Upper lobe of left lung (tissue), 4 donors: ENCODE measurements at regions not wholly inside any gene's neighbourhood (a gene's known extent, or its start where the extent isn't known, plus 50 kb on each side); places are given as distances from the start of the nearest gene placed in this dataset.

Experiments
- CTCF ChIP-seq, 6 experiments: fragments of 450-650 bp in 4 of 6; fragments of 200-600 bp in 2 of 6; sonication (generic) in 2 of 6; IDR thresholded peaks; one replicate each; pipeline ENCODE4 v1.5.1; 2016 to 2019; ENCODE audit warnings: antibody characterized with exemption in 6 of 6
- EP300 ChIP-seq, 4 donors: sonication (generic); formaldehyde crosslinking; IDR thresholded peaks; one replicate each; pipeline ENCODE4 v1.5.1; 2017; ENCODE audit warnings: antibody characterized with exemption in 4 of 4, control low read depth in 2 of 4
- POLR2A ChIP-seq, 4 donors: fragments of 450-650 bp; IDR thresholded peaks; one replicate each; pipeline ENCODE4 v1.5.1; 2016 to 2017; ENCODE audit warnings: antibody characterized with exemption in 4 of 4, mild to moderate bottlenecking in 2 of 4

- no peak for TF ChIP-seq CTCF (IDR thresholded peaks at IDR 0.05)
- no peak for TF ChIP-seq POLR2A (IDR thresholded peaks at IDR 0.05)
- no peak for TF ChIP-seq EP300 (IDR thresholded peaks at IDR 0.05)
Measured at GRCh38 chr9:82722051-82722450, 340.9 kb downstream of the RASEF start.
